Gastroesophageal sphincter (tissue), 4 donors: ENCODE measurements at regions not wholly inside any gene's neighbourhood (a gene's known extent, or its start where the extent isn't known, plus 50 kb on each side); places are given as distances from the start of the nearest gene placed in this dataset.

ENCODE experiments used
- ATAC-seq: fragments of 150-250 bp; one replicate; pipeline ENCODE4 v1.9.1; 2016; ENCODE audit warnings: mild to moderate bottlenecking, moderate library complexity
- H3K27ac ChIP-seq, 4 donors: fragments of 200-600 bp; sonication (generic) in 3 of 4; 1 replicate in 3 of 4; 2 replicates in 1 of 4; pipeline ENCODE4 v1.5.1; 2016 to 2019
- H3K27me3 ChIP-seq: fragments of 200-600 bp; sonication (generic); one replicate; pipeline ENCODE4 v1.5.1; 2019
- H3K36me3 ChIP-seq, 2 donors: fragments of 200-600 bp; sonication (generic); one replicate each; pipeline ENCODE4 v1.5.1; 2019; ENCODE audit warnings: control low read depth in 1 of 2
- H3K4me1 ChIP-seq, 3 donors: fragments of 200-600 bp; sonication (generic); 1 replicate in 2 of 3; 2 replicates in 1 of 3; pipeline ENCODE4 v1.5.1; 2016 to 2019; ENCODE audit warnings: control low read depth in 2 of 3
- H3K4me3 ChIP-seq, 2 donors: fragments of 200-600 bp; sonication (generic); one replicate each; pipeline ENCODE4 v1.5.1; 2019; ENCODE audit warnings: mild to moderate bottlenecking in 1 of 2, moderate library complexity in 1 of 2
- H3K9me3 ChIP-seq, 3 donors: fragments of 200-600 bp; sonication (generic); one replicate each; pipeline ENCODE4 v1.5.1; 2017 to 2019; ENCODE audit warnings: control low read depth in 2 of 3
- CTCF ChIP-seq, 4 experiments: fragments of 200-600 bp in 2 of 4; fragments of 450-650 bp in 2 of 4; sonication (generic) in 1 of 4; IDR thresholded peaks; one replicate each; pipeline ENCODE4 v1.5.1; 2017 to 2019; ENCODE audit warnings: antibody characterized with exemption in 4 of 4, mild to moderate bottlenecking in 2 of 4, moderate library complexity in 2 of 4
- EP300 ChIP-seq: sonication (generic); formaldehyde crosslinking; IDR thresholded peaks from one replicate; pipeline ENCODE4 v1.6.1; 2017; ENCODE audit warnings: antibody characterized with exemption, mild to moderate bottlenecking
- POLR2A ChIP-seq, 2 donors: fragments of 450-650 bp; IDR thresholded peaks; one replicate each; pipeline ENCODE4 v1.6.1; 2017; ENCODE audit warnings: antibody characterized with exemption in 2 of 2, mild to moderate bottlenecking in 2 of 2, moderate library complexity in 1 of 2
- POLR2AphosphoS5 ChIP-seq: sonication (generic); formaldehyde crosslinking; IDR thresholded peaks from one replicate; pipeline ENCODE4 v1.6.1; 2017; ENCODE audit warnings: antibody characterized with exemption
- WGBS, 2 donors: methylation state at CpG; one replicate each; pipeline ENCODE4 v1.1.5; 2018; ENCODE audit warnings: low coverage in 1 of 2; 5-methylcytosine and 5-hydroxymethylcytosine counted together

- TF ChIP-seq POLR2AphosphoS5 (no peak), POLR2A (IDR thresholded peaks at IDR 0.05) (no peak), EP300 (no peak), CTCF (IDR thresholded peaks at IDR 0.05) (no peak)
- Histone ChIP-seq H3K9me3 (no peaks in the 10 kb centered on the region), H3K27me3 (no peaks in the 10 kb centered on the region), H3K4me1 (no peaks in the 10 kb centered on the region), H3K36me3 (no peaks in the 10 kb centered on the region), H3K27ac (no peak overlapping the region), H3K4me3 (no peak overlapping the region)
- 59 to 86% methylated on average over 2 to 5 of the region's 5 CpGs for WGBS, 2 donors
- ATAC-seq: no peak
Observed at GRCh38 chr4:59127006-59127405, 2016.8 kb upstream of the IGFBP7 start.

- ATAC-seq: no peak
- Histone ChIP-seq H3K4me1 (no peaks in the 10 kb centered on the region), H3K9me3 (no peaks in the 10 kb centered on the region), H3K27me3 (no peaks in the 10 kb centered on the region), H3K36me3 (no peaks in the 10 kb centered on the region), H3K27ac (no peak overlapping the region), H3K4me3 (no peak overlapping the region)
- TF ChIP-seq POLR2AphosphoS5 (no peak), POLR2A (IDR thresholded peaks at IDR 0.05) (no peak), CTCF (IDR thresholded peaks at IDR 0.05) (no peak), EP300 (no peak)
- 0 to 31% methylated on average over 1 of the region's 1 CpG for WGBS, 2 donors
Observed at GRCh38 chr4:59127743-59128142, 2017.6 kb upstream of the IGFBP7 start.

GRCh38 chr4:59135248-59135985 is 2025.2 kb upstream of the IGFBP7 start:
- no peak overlapping the region for H3K4me3 ChIP-seq

GRCh38 chr4:59161249-59161648 is 2038.9 kb upstream of the ADGRL3 start:
- WGBS, 2 donors: 33 to 89% methylated on average over 1 to 6 of the region's 6 CpGs
- Histone ChIP-seq H3K27ac (no peak overlapping the region), H3K4me1 (no peaks in the 10 kb centered on the region), H3K4me3 (no peak overlapping the region), H3K36me3 (no peaks in the 10 kb centered on the region), H3K9me3 (no peaks in the 10 kb centered on the region), H3K27me3 (no peaks in the 10 kb centered on the region)
- no peak for TF ChIP-seq CTCF (IDR thresholded peaks at IDR 0.05)
- no peak for TF ChIP-seq POLR2AphosphoS5
- no peak for TF ChIP-seq EP300
- no peak for TF ChIP-seq POLR2A (IDR thresholded peaks at IDR 0.05)
- no peak for ATAC-seq

More at GRCh38 chr4:59135248-59135985, 2025.2 kb upstream of the IGFBP7 start:
- Histone ChIP-seq H3K9me3 (no peaks in the 10 kb centered on the region), H3K27ac (no peak overlapping the region), H3K27me3 (no peaks in the 10 kb centered on the region), H3K4me1 (no peaks in the 10 kb centered on the region), H3K36me3 (no peaks in the 10 kb centered on the region)
- WGBS, 2 donors: 90 to 100% methylated on average over 1 of the region's 1 CpG
- TF ChIP-seq POLR2A (IDR thresholded peaks at IDR 0.05) (no peak), CTCF (IDR thresholded peaks at IDR 0.05) (no peak), EP300 (no peak), POLR2AphosphoS5 (no peak)
- ATAC-seq: no peak

GRCh38 chr4:59175617-59176016 is 2024.5 kb upstream of the ADGRL3 start:
- no peaks in the 10 kb centered on the region for H3K36me3 ChIP-seq
- H3K9me3 ChIP-seq: no peaks in the 10 kb centered on the region
- H3K4me1 ChIP-seq: no peaks in the 10 kb centered on the region
- H3K27ac ChIP-seq: no peak overlapping the region
- H3K27me3 ChIP-seq: no peaks in the 10 kb centered on the region
- WGBS, 2 donors: 80% methylated on average over 1 of the region's 1 CpG
- TF ChIP-seq EP300 (no peak), POLR2AphosphoS5 (no peak), POLR2A (IDR thresholded peaks at IDR 0.05) (no peak), CTCF (IDR thresholded peaks at IDR 0.05) (no peak)
- no peak for ATAC-seq
- H3K4me3 ChIP-seq: no peak overlapping the region
